NCI-H524 (cell line): ENCODE measurements at regions not wholly inside any gene's neighbourhood (a gene's known extent, or its start where the extent isn't known, plus 50 kb on each side); places are given as distances from the start of the nearest gene placed in this dataset.

Experiments
- DNase-seq, 2 experiments: peaks; one replicate each; lab custom pipeline; 2025; lab: John Stamatoyannopoulos, UW

DNA sequence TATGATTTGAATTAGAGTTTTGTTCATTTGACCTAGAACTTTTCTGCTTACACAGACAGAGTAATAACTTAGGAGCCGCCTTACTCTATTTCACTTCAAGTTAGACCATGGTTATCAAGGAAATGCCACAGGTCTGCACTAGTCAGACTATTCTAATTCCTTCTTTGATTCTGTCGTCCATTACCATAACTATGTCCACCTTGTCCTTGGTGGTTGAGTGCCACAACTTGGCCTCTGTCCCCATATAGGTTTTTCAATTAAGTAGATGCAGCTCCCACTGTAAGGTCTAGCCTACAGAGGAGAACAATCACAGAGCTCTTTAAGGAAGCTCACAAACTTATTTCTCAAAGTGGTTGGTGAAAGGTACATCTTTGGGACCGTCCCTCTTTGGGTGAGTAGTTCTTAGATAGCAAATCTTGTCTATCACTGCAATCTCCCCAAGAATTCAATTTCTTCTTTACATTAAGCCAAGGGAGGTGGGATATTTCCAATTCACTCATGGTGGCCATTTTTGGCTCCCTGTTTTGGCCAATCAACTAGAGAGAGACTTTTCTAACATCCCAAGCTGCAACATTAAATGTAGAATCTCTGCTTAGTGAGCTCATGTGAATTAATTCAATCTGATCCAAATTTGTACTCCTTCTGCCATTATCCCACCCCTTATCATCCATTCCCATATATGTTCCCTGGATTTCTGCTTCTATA is 434.6 kb downstream of the ADAMTS20 start:
- no peak for DNase-seq

DNA sequence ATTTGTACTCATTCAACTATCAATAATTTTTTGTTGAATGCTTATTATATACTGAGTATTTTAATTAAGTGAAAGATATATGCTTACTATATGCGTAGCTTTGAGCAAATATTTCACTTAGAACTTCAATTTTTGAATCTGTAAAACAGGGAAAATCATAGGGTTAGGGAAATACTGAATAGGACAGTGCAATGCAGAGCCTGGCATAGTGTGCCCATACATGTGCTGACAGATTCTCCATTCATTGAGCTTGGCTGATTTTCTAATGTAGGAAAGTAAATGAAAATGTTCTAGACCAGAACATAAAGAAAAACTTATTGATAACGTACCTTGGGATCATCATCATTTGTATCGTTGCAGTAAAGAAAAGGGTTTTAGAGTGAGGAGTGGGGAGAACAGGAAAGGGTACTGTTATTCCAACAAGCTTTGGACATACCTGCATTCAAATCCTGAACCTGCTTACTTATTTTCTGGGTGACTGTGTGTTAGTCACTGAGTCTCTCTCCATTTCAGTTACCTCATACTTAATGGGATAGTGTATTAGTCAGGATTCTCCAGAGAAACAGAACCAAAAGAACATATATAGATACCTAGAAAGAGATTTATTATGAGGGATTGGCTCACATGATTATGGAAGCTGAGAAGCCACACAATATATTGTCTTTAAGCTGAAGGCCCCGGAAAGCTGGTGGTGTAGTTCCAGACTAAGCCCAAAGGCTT is 436.4 kb downstream of the ADAMTS20 start:
- no peak for DNase-seq

DNA sequence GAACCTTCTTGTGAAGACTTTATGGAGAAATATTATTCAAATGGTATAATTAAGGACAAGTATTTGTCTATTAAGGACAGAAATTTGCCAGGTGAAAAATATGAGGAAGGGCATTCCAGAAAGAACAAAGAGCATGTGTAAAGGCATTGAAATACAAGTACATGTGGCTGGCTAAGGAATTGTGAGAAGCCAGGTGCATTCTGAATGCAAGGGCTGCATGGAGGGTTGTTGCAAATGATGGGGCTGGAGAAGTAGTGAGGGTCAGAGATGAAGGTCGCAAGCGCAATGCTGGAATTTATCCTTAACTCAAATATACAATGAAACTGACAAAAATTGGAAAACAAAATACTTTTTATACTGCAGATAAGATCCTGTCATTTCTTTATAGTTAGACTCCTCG is 437.7 kb downstream of the ADAMTS20 start:
- DNase-seq = no peak

- DNase-seq = no peak
These were observed 438.4 kb downstream of the ADAMTS20 start for GRCh38 chr12:43113616-43114015.

DNA sequence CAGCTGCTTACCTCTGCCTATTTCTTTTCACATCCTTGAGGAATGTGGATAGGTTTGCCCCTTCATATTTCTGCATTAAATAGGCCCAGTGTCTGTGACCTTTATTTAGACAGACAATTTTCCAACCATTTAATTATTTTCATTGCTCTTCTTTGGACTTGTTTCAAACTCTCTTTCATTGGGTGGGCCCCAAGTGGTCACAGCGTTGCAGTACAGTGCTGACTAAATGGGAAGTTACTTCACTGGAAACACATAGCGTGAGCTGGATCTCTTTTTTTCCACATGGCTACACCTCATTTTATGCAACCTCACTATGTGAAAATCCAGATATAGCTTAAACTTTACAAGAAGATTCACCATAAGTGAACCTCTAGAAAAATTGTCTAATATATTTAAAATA is 438.9 kb downstream of the ADAMTS20 start:
- no peak for DNase-seq

DNA sequence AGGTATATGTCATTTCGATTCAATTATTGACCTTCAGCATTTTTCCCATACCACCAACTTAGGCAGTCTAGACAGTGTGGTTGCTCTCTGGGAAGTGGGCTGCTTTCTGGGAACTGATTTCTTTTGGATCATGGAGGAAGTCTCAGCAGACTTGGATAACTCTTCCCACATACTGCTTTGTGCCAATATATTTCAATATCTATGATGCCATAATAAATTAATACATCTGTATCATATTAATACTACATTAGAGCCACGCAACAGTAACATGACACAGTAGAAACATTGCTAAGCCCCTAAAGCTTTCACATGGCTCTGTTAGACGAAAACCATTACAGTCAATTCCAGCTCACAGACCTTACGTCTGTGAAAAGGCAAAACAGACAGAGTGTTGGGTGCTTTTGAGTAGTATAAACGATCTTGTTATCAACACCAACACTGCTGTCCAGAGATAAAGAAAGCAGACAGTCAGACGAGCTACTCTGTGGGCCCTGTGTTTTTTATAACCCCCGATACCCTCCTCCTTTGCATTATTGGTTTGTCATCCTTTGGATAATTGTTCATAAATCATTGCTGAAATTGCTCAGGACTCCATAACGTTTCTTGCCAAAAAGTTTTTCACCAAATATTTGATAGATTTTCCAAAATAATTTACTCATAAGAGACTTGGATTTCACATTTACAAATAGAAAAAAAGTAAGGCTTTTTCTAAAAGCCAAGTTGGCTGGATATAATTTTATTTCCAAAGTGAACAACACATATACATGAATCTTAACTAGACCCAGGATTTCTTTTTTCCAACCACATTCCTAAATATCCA is 439.7 kb downstream of the ADAMTS20 start:
- no peak for DNase-seq

- peak; percentile 10 to 70 for DNase-seq
These were observed 440.4 kb downstream of the ADAMTS20 start for GRCh38 chr12:43111608-43112007.

- no peak for DNase-seq
These were observed 442.2 kb downstream of the ADAMTS20 start for GRCh38 chr12:43109631-43110345.

DNA sequence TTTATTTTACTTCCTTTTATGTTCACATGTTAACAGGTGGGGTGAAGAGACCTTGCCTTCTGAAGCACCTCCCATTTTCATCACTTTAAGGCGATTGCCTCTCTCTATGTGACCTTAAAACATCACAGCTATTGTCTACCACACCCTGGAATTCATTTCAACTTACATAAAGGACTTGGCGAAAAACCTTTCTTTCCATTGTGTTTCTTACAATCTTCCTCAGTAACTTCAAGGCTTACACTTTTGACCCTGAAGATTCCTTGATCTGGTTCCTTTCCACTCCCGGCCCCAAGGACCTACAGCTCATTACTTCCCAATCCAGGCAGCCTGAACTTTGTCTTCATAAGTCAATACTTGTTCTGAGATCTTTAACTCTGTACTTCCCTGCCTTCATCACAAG is 443.3 kb downstream of the ADAMTS20 start:
- DNase-seq = no peak

- DNase-seq = no peak
These were observed 444.8 kb downstream of the ADAMTS20 start for GRCh38 chr12:43107026-43107775.

- DNase-seq = no peak
These were observed 445.6 kb downstream of the ADAMTS20 start for GRCh38 chr12:43106355-43106754.

GRCh38 chr12:43105426-43105981 is 446.5 kb downstream of the ADAMTS20 start:
- DNase-seq = peak in 1 of 2 experiments; percentile 25

DNA sequence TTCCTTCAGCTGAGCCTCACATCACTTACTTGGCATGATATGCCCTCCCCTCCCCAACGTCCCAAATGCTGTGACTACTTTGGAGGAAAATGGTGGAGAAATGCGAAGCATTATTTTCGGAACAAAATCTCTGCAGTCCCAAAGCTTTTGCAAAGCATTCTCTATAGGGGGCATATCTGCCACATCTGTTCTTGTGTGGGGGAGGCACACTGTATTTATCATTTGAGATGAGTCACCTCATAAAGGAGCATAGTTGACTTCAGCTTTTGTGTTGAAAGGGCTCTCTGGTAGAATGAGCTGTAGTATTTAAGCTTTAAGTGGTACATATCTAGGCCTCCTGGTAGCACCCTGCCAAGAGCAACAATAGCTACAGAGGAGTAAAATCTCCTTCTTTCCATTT is 447.5 kb downstream of the ADAMTS20 start:
- no peak for DNase-seq

DNA sequence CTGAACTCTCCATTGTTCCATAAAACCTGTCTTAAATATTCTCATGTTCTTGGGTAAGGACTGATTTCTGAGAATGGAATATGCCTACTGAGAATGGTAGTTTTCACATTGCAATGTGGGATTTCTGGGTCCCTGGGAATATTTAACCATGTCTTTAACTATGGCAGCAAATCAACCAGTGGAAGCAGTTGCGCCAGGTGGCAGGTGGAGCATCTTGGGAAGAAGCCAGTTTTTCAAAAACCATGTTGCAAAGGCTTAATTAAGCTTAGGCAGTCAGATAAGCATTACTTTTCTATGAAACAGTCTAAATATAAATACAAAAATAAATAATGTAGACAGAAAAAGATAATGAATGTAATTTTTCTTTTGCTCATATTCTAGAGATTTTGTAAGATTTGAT is 448.1 kb downstream of the ADAMTS20 start:
- peak in 1 of 2 experiments; percentile 22 for DNase-seq

- no peak for DNase-seq
These were observed 449.3 kb downstream of the ADAMTS20 start for GRCh38 chr12:43102546-43103264.

DNA sequence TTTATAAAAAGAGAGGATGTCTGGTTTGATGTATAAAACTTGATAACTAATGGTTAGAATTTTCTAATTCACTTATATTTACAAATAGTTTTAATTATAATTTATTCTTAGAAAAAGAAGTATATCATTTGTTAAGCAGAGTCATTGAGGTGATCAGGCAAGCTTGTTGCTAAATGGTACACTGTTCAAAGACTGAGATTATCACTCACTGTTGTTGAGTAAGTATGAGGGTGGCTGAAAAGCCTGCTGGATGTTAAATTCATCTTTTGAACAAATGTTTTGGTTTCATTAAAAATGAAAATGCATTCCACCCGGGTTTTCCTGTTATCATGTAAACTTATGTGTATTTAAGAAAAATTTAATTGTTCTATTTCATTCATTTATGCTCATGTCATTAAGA is 451.8 kb downstream of the ADAMTS20 start:
- no peak for DNase-seq

GRCh38 chr12:43099691-43100163 is 452.3 kb downstream of the ADAMTS20 start:
- no peak for DNase-seq

DNA sequence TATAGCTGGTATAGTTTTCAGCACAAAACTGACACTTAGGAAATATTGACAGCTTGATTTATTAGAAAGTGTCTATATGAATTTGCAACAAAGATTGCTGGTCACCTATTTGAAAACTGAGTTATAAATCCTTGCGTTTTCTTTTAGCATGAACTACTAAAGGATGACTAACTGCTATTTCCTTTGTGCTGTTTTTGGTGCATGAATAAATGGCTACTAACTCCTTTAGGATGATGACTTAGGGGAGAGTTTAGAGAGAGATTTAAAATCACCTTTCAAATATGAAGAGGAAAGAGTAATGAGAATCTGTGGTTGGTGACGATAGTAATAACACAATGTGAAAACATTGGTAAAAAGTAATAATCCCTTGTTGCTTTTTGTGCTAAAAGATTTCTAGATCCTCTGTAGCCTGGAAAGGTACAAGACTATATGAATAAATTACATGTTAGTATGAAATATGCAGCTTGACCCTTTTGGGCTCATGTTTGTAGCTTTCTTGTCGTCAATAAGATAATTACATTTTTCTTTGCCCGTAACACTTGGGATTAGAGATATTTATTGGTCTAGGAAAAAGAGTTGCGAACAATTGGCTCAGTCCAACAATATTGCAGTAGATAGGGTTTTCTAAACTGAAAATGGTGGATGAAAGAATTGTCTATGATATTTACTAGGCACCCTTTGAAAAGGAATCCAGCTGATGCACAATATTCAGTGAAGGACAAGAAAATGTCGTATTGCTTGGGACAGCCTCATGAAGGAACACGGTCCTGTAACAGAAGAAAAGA is 453.0 kb downstream of the ADAMTS20 start:
- DNase-seq = no peak

- DNase-seq = peak; percentile 65 to 79
These were observed 453.9 kb downstream of the ADAMTS20 start for GRCh38 chr12:43098071-43098470.
